K562 (cell line): ENCODE measurements at regions not wholly inside any gene's neighbourhood (a gene's known extent, or its start where the extent isn't known, plus 50 kb on each side); places are given as distances from the start of the nearest gene placed in this dataset.

Experiments used
- ATAC-seq: fragments of 200-7000 bp; cut with Tn5 transposase; 3 replicates; pipeline ENCODE4 v1.9.1; 2020; ENCODE audit warnings: moderate library complexity
- BruUV-seq: library from RNA; stranded (reverse); fragments of 400-500 nt; replicated peaks from 2 replicates; lab custom pipeline; 2021; lab: Mats Ljungman, UMichigan
- CTCF ChIA-PET: fragments of 300-600 bp; formaldehyde crosslinking; extraction: SDS; loops from one replicate; lab custom pipeline; 2021; ENCODE audit warnings: low intra/inter-chr PET ratio; lab: Yijun Ruan, JAX
- POLR2A ChIA-PET: fragments of 300-600, 350-650 bp; sonication (Branson Sonifier 250); formaldehyde crosslinking; extraction: SDS; loops from one replicate; lab custom pipeline; 2021; ENCODE audit warnings: antibody characterized with exemption, inconsistent platforms; lab: Yijun Ruan, JAX
- DNase-seq, 4 experiments: peaks; one replicate each; pipeline versions ENCODE4 v3.0.0 to v3.0.0-alpha.2; 2011 to 2018; ENCODE audit warnings: low spot score in 3 of 4, mixed read lengths in 3 of 4; ENCODE audit errors: extremely low read depth in 1 of 4
- FAIRE-seq: peaks from 2 replicates; lab custom pipeline; 2011; peaks lifted over from hg19 to GRCh38; lab: Jason Lieb, UNC
- H2AFZ ChIP-seq: 2 replicates; pipeline ENCODE4 v1.6.0; 2011; ENCODE audit warnings: low read depth, low read length, control low read depth, inconsistent platforms
- H3K27ac ChIP-seq: fragments of 200-600 bp; 3 replicates; pipeline ENCODE4 v1.8.0; 2011; ENCODE audit warnings: low read depth, mild to moderate bottlenecking, control low read depth, inconsistent platforms, low read length, moderate library complexity, mixed read lengths; ENCODE audit errors: extremely low read depth
- H3K27me3 ChIP-seq, 2 experiments: fragments of 300-600 bp in 1 of 2; 2 replicates in 1 of 2; 3 replicates in 1 of 2; pipeline versions ENCODE4 v1.6.0 to v1.8.0; 2011; ENCODE audit warnings: inconsistent platforms in 2 of 2, low read length in 2 of 2, mild to moderate bottlenecking in 1 of 2, mixed read lengths in 1 of 2, moderate library complexity in 1 of 2; ENCODE audit not compliant: control insufficient read depth in 2 of 2, insufficient read depth in 2 of 2
- H3K36me3 ChIP-seq: fragments of 300-600 bp; 3 replicates; pipeline ENCODE4 v1.8.0; 2011; ENCODE audit warnings: mild to moderate bottlenecking, low read length, inconsistent platforms; ENCODE audit not compliant: control insufficient read depth, insufficient read depth
- H3K4me1 ChIP-seq, 2 experiments: fragments of 200-600 bp in 1 of 2; replicated peaks in 1 of 2; 2 replicates in 1 of 2; 3 replicates in 1 of 2; pipeline versions ENCODE4 v1.5.1 to v1.8.0; 2011; ENCODE audit warnings: inconsistent platforms in 2 of 2, low read length in 2 of 2, mild to moderate bottlenecking in 1 of 2, mixed read lengths in 1 of 2, moderate library complexity in 1 of 2; ENCODE audit not compliant: control insufficient read depth in 2 of 2, insufficient read depth in 2 of 2
- H3K4me2 ChIP-seq: 2 replicates; pipeline ENCODE4 v1.6.1; 2011; ENCODE audit warnings: low read length, control low read depth, inconsistent platforms, mixed read lengths; ENCODE audit not compliant: insufficient read depth
- H3K4me3 ChIP-seq: fragments of 200-600 bp; sonication (generic), shearing (Covaris generic); 2 replicates; pipeline ENCODE4 v1.5.1; 2016; ENCODE audit warnings: control low read depth, inconsistent platforms
- H3K79me2 ChIP-seq: fragments of 200-600 bp; 3 replicates; pipeline ENCODE4 v1.8.0; 2011; ENCODE audit warnings: low read length, inconsistent platforms; ENCODE audit not compliant: control insufficient read depth, insufficient read depth
- H3K9ac ChIP-seq, 2 experiments: 2 replicates each; pipeline versions ENCODE4 v1.6.0 to v1.6.1; 2011; ENCODE audit warnings: low read depth in 2 of 2, low read length in 2 of 2, control low read depth in 1 of 2, inconsistent platforms in 1 of 2, mild to moderate bottlenecking in 1 of 2, mixed read lengths in 1 of 2; ENCODE audit not compliant: insufficient read depth in 1 of 2
- H3K9me1 ChIP-seq: one replicate; pipeline ENCODE4 v1.6.0; 2011; ENCODE audit warnings: inconsistent platforms, mild to moderate bottlenecking, low read length, moderate library complexity; ENCODE audit not compliant: control insufficient read depth, insufficient read depth
- H3K9me3 ChIP-seq: replicated peaks from 2 replicates; pipeline ENCODE4 v1.5.1; 2011; ENCODE audit warnings: low read depth, low read length, inconsistent platforms; ENCODE audit not compliant: control insufficient read depth, insufficient read depth
- H4K20me1 ChIP-seq: replicated peaks from 2 replicates; pipeline ENCODE4 v1.6.1; 2011; ENCODE audit warnings: low read length, inconsistent platforms, mixed read lengths; ENCODE audit not compliant: control insufficient read depth, insufficient read depth
- CHD1 ChIP-seq: fragments of 200-600 bp; sonication (generic); IDR thresholded peaks from one replicate; pipeline ENCODE4 v1.6.1; 2012; ENCODE audit warnings: mild to moderate bottlenecking, moderate library complexity, low read length, inconsistent platforms
- DEAF1 ChIP-seq: fragments of 450-650 bp; formaldehyde crosslinking; IDR thresholded peaks from 2 replicates; pipeline ENCODE4 v1.4.0; 2020; ENCODE audit warnings: mild to moderate bottlenecking, moderate library complexity
- E2F3 ChIP-seq: fragments of 250-450 bp; sonication (Bioruptor Pico); IDR thresholded peaks from 2 replicates; pipeline ENCODE4 v1.4.0; 2020; ENCODE audit warnings: mild to moderate bottlenecking
- E4F1 ChIP-seq: fragments of 250-450 bp; sonication (Bioruptor Pico); IDR thresholded peaks from 2 replicates; pipeline ENCODE4 v1.5.0; 2021; ENCODE audit warnings: mild to moderate bottlenecking, borderline replicate concordance
- ETS2 ChIP-seq: IDR thresholded peaks from 2 replicates; pipeline ENCODE4 v1.6.1; 2016; ENCODE audit warnings: borderline replicate concordance, missing genetic modification characterization, mild to moderate bottlenecking, moderate library complexity, missing compliant biosample characterization; ENCODE audit not compliant: poor library complexity, severe bottlenecking
- GABPA ChIP-seq: fragments of 200-800 bp; sonication (Bioruptor generic); conservative IDR thresholded peaks from 2 replicates; pipeline ENCODE4 v1.6.1; 2016; ENCODE audit warnings: low read depth, missing genetic modification characterization, missing compliant biosample characterization
- HDAC2 ChIP-seq: fragments of 450-650 bp; IDR thresholded peaks from 2 replicates; pipeline ENCODE4 v1.6.1; 2016; ENCODE audit warnings: mild to moderate bottlenecking
- KDM4B ChIP-seq, 2 experiments: fragments of 450-650 bp in 1 of 2; sonication (generic) in 1 of 2; IDR thresholded peaks; 2 replicates each; pipeline ENCODE4 v1.6.1; 2016 to 2017; ENCODE audit warnings: borderline replicate concordance in 2 of 2, antibody characterized with exemption in 1 of 2, low read depth in 1 of 2, mild to moderate bottlenecking in 1 of 2
- MXD1 ChIP-seq: fragments of 250-450 bp; sonication (Bioruptor Pico); IDR thresholded peaks from 2 replicates; pipeline ENCODE4 v1.8.0; 2021; ENCODE audit warnings: borderline replicate concordance, mild to moderate bottlenecking, moderate library complexity; ENCODE audit not compliant: poor library complexity, severe bottlenecking
- MYBL2 ChIP-seq, 2 experiments: fragments of 450-650 bp in 1 of 2; sonication (generic) in 1 of 2; formaldehyde crosslinking in 1 of 2; IDR thresholded peaks; 2 replicates each; pipeline versions ENCODE4 v1.6.1 to v1.8.1; 2017 to 2022; ENCODE audit warnings: borderline replicate concordance in 1 of 2, inconsistent platforms in 1 of 2, low read depth in 1 of 2, mild to moderate bottlenecking in 1 of 2, missing genetic modification reagents in 1 of 2, moderate library complexity in 1 of 2
- NCOA2 ChIP-seq, 2 experiments: fragments of 450-650 bp; IDR thresholded peaks; 2 replicates each; pipeline ENCODE4 v1.6.1; 2018; ENCODE audit warnings: mild to moderate bottlenecking in 2 of 2, moderate library complexity in 1 of 2; ENCODE audit not compliant: partially characterized antibody in 2 of 2
- U2AF1 ChIP-seq: fragments of 200-400 bp; formaldehyde crosslinking; optimal IDR thresholded peaks from 2 replicates; pipeline ENCODE3; 2017; ENCODE audit warnings: mild to moderate bottlenecking, low read depth, low read length, moderate library complexity
- ZBTB9 ChIP-seq: fragments of 450-650 bp; formaldehyde crosslinking; IDR thresholded peaks from 2 replicates; pipeline ENCODE4 v1.4.0; 2020; ENCODE audit warnings: mild to moderate bottlenecking, moderate library complexity
- ZKSCAN8 ChIP-seq: fragments of 200-800 bp; sonication (Bioruptor generic); IDR thresholded peaks from 2 replicates; pipeline ENCODE4 v1.6.1; 2016; ENCODE audit warnings: missing genetic modification characterization, missing compliant biosample characterization
- ZNF699 ChIP-seq: fragments of 250-450 bp; sonication (Bioruptor Pico); IDR thresholded peaks from 2 replicates; pipeline ENCODE4 v1.8.0; 2021; ENCODE audit warnings: mild to moderate bottlenecking, moderate library complexity; ENCODE audit not compliant: insufficient replicate concordance
- WGBS: fragments of 100-300 bp; shearing (Covaris generic); methylation state at CpG from one replicate; pipeline ENCODE4 v1.1.6; 2016; ENCODE audit warnings: low coverage, mixed read lengths; ENCODE audit not compliant: insufficient coverage; ENCODE audit errors: missing lambda C conversion rate; 5-methylcytosine and 5-hydroxymethylcytosine counted together
- in situ Hi-C: fragments of 300-500 bp; cut with MboI; formaldehyde crosslinking; loops from 4 replicates; pipeline ENCODE4 v1.15.0; 2018; ENCODE audit warnings: inconsistent platforms, mixed read lengths
- intact Hi-C: fragments of 100-400 bp; cut with micrococcal nuclease; formaldehyde crosslinking; loops from 2 replicates; pipeline ENCODE4 v1.14.2; 2022

GRCh38 chr13:109403012-109403421 is 383.4 kb downstream of the IRS2 start:
- intact Hi-C loops, result no loop called here
- no peak for FAIRE-seq
- CTCF ChIA-PET, result no interaction called here
- TF ChIP-seq NCOA2 (IDR thresholded peaks at IDR 0.05; ENCODE audit: partially characterized antibody in 2 of 2) (no peak), CHD1 (no peak), HDAC2 (no peak), ZKSCAN8 (no peak), ZNF699 (CRISPR knock-in tag) (no peak), GABPA (tag) (no peak), ETS2 (tag) (no peak), E2F3 (CRISPR knock-in tag) (no peak), MXD1 (CRISPR knock-in tag) (no peak), E4F1 (no peak), DEAF1 (CRISPR knock-in tag) (no peak), MYBL2 (IDR thresholded peaks at IDR 0.05; ENCODE audit: low read depth) (no peak), MYBL2 (CRISPR knock-in tag; IDR thresholded peaks at IDR 0.05; ENCODE audit: borderline replicate concordance) (no peak), ZBTB9 (CRISPR knock-in tag) (no peak), U2AF1 (no peak), KDM4B (IDR thresholded peaks at IDR 0.05; ENCODE audit: borderline replicate concordance in 2 of 2, low read depth in 1 of 2) (no peak)

More at GRCh38 chr13:109403012-109403421, 383.4 kb downstream of the IRS2 start:
- WGBS, result 0% methylated on average over 7 of the region's 7 CpGs
- ATAC-seq (no peak), DNase-seq (no peak)
- H3K4me3 ChIP-seq, result no peak overlapping the region
- no peaks in the 10 kb centered on the region for H3K27me3 ChIP-seq
- H2AFZ ChIP-seq, result no peak overlapping the region
- POLR2A ChIA-PET, result no interaction called here
- no peak overlapping the region for H3K9ac ChIP-seq
- H3K9me1 ChIP-seq, result no peaks in the 10 kb centered on the region
- in situ Hi-C loops, result no loop called here
- H3K4me2 ChIP-seq, result no peak overlapping the region
- no peaks in the 10 kb centered on the region for H4K20me1 ChIP-seq
- H3K4me1 ChIP-seq, result no peaks in the 10 kb centered on the region
- no peak overlapping the region for H3K27ac ChIP-seq
- BruUV-seq, result no TSS peak
- H3K79me2 ChIP-seq, result no peaks in the 10 kb centered on the region
- no peaks in the 10 kb centered on the region for H3K36me3 ChIP-seq
- no peaks in the 10 kb centered on the region for H3K9me3 ChIP-seq
